CD4-positive, alpha-beta T cell treated with Interleukin-6 for 4 hours (primary cell): ENCODE measurements at regions not wholly inside any gene's neighbourhood (a gene's known extent, or its start where the extent isn't known, plus 50 kb on each side); places are given as distances from the start of the nearest gene placed in this dataset.
"Not testable (repeated sequence)": the region's sequence is repeated elsewhere in the genome, so short reads cannot be mapped to it uniquely, and the experiment has no call there.

Experiments used
- DNase-seq: peaks from one replicate; pipeline ENCODE4 v3.0.0-alpha.2; 2020; ENCODE audit warnings: mixed read lengths

GRCh38 chr5:130939059-130939458 lies 226.0 kb downstream of the HINT1 start:
- no peak for DNase-seq

- no peak for DNase-seq
Measured at GRCh38 chr5:130937046-130937445, 228.0 kb downstream of the HINT1 start.

DNA sequence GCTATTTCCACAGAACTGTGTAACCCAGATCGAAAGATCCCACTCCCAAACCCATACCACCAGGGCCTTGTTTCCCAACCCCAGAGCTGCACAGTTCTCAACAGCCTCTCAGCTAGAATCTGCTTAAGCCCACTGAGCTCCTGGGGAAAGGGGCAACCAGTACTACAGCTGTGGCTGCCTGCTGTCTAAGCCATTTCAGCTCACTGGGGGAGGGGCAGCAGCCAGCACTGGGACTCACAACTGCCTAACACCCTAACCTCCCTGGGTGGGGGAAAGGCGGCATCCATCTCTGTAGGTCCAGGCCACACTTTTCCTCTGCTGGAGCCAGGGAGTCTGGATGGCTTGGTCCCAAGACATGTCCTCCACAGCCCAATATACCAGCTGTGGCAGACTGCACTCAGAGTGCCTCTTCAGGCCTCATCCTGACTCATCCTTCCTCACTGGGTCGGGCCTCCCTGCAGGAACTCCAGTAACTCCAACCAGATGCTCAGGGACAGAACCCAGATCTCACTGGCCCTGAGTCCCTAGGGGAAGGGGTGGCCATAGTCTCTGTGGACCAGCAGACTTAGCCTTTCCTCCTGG lies 241.4 kb downstream of the HINT1 start:
- no peak for DNase-seq

GRCh38 chr5:130912088-130912487 lies 253.0 kb downstream of the HINT1 start:
- DNase-seq: no peak

GRCh38 chr5:130908186-130908585 lies 256.9 kb downstream of the HINT1 start:
- DNase-seq: no peak

GRCh38 chr5:130897537-130898195 lies 267.4 kb downstream of the HINT1 start:
- DNase-seq: not testable (repeated sequence)

GRCh38 chr5:130897181-130897536 lies 267.9 kb downstream of the HINT1 start:
- DNase-seq: not testable (repeated sequence)

DNA sequence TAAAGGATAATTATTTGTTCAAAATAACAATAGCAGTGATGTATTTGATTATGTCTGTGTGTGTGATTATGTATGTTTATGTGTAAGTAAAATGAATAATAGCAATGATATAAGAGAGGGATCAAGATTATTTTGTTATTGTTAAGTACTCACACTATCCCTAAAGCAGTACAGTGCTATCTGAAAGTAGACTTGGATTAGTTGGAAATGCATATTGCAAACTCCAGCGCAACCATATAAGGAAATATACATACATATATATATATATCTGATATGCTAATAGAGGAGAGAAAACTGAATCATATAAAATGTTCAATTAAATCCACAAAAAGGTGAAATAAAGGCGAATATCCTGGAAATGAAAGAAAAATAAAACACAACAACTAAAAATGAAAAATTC lies 268.4 kb downstream of the HINT1 start:
- no peak for DNase-seq

DNA sequence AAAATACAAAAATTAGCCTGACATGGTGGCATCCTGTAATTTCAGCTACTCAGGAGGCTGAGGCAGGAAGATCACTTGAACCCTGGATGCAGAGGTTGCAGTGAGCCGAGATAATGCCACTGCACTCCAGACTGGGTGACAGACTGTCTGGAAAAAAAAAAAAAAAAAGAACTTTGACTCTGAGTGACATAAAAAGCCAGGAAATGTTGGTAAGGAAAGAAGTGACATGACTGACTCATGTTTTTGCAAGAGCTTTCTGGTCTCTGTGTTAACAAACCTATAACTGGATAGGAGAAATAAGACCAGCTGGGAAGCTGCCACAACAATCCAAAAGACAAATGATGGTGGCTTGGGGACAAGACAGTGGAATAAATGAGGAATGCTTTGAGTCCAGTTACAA lies 272.1 kb downstream of the HINT1 start:
- no peak for DNase-seq

DNA sequence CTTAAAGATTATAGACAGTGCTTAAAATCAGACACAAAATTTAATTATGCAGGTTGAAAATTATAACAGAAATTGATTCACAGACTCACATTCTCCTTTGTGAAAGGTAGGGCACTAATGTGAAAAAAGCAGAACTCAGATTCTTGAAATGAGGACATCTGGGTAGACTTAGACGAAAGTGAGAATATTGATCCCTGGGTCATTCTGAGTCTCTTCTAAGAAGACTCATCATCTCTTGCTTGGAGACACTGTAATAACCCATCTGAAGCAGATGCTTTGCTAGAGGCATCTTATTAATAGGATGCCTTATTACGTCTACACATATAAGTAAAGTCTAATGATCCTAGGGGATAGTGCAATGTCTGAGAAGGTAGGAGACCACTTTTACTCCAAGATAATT lies 274.4 kb downstream of the HINT1 start:
- no peak for DNase-seq

GRCh38 chr5:130885691-130886090 lies 279.4 kb downstream of the HINT1 start:
- DNase-seq: no peak

- DNase-seq: no peak
Measured at GRCh38 chr5:130885027-130885426, 280.0 kb downstream of the HINT1 start.

- DNase-seq: no peak
Measured at GRCh38 chr5:130884023-130884422, 281.0 kb downstream of the HINT1 start.

DNA sequence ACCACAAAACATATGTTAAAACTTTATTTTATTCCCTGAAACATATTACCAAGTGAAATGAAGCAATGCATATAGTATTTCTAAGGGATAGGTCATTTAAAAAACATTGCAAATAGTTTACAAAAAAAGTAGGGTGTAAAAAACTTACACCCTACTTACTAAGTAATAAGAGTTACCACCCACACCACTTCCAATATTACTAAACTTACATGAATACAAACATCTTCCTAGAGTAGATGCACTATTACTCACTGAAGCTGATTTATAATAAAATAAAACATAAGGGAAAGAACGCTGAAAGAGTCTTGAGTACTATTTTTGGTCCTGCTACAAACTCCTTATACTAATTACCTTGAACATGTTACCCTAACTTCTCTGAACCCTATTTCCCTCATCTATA lies 289.4 kb downstream of the HINT1 start:
- DNase-seq: no peak

DNA sequence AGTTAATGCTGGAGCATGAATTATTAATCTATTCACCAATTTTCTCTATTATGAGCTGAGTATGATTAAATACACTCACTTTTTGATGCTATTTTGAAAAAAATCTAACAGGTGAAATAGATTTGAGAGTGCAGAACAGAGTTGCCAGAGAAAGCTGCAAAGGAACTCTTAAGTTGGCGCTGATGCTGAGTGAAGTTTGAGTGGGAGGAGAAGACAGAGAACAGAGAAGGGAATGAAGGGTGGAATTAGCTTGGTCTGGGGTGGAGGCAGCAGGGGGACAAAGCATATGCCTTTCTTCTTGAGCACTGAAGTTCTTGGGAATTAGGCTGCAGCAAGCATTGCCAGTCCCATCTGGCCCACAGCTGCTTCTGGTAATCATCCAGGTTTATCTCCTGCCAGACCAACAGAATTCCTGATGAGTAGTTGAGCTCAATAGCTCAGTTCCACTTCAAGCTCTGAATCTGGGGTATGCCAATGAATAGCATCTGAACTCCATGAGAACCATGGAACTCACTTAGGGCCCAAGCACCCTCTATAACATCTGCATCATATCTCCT lies 290.1 kb downstream of the HINT1 start:
- DNase-seq: no peak

DNA sequence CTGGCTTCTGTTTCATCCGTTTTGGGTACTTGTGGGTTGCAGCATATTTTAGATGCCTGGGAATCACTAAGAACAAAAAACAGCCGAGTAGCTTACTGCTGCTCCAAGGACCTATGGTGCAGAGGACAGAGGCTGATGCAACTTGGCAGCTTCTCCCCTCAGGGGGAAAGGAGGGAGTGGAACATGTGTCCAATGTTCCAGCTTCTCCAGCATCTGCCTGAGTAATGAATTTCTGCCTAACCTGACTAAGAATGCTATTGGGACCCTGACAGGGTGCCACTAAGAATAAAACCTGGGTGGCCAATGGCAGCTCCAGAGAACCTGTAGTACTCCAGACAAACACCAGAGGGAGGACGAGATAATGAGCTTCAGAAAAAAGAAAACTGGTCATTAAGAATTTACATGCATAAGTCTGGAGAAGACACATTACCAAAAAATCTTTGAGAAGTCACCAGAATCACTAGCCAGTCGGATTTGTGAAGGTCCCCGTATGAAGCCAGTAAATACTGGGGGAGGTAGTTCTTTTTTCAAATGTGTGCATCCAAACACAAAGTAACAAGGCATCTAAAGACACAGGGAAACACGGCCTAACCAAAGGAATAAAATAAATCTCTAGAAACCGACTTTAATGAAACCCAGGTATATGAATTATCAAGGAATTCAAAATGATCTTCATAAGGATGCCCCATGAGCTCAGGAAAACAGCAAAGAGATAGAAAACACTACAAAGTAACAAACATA lies 293.5 kb downstream of the HINT1 start:
- DNase-seq: peak; percentile 41

DNA sequence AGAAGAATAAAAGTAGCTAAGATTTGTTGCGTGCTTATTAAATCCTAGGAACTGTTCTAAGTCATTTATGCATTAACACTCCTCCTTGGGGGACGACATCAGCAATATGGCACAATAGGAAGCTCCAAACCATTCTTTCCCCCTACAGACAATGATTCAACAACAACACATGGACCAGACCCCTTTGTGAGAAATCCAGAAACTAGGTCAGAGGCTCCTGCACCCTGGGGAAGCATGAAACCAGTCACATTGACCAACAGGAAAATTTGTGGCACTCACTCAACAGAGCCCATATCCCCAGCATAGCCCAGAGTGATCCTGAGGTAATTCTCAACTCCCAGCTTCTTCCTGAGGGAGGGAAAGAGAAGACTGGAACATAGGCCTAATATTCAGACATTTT lies 294.4 kb downstream of the HINT1 start:
- DNase-seq: no peak

- DNase-seq: no peak
Measured at GRCh38 chr5:130868186-130868840, 296.7 kb downstream of the HINT1 start.

DNA sequence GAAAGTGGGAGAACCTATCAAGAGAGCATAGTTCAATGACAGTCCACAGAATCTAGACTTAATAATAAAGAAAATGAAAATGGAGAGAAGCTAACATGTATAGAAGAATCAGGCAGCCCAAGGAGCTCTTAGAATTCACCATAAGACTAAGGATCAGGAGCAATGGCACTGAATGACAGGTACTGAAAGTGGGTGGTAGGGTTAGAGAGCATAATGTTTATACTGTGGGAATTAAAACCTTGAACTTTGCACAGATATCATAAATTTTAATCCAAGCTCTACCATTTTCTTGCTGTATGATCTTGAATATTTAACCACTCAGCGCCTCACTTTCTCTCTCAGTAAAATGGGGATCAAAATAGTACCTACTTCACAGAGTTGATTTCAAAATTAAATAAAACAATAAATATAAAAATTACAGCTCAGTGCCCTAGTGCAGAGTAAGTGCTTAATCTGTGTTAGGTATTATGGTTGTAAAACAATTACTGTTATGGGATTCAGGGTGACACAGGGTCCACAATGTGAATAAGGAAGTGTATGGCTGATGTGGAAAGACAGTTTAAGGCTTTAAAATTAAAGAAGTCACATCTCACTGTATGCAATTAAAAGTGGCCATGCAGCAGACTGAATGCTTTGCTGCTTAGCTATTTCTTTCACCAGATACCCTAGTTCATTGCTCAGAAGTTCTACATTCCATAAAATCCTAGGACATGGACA lies 319.8 kb downstream of the HINT1 start:
- DNase-seq: no peak

DNA sequence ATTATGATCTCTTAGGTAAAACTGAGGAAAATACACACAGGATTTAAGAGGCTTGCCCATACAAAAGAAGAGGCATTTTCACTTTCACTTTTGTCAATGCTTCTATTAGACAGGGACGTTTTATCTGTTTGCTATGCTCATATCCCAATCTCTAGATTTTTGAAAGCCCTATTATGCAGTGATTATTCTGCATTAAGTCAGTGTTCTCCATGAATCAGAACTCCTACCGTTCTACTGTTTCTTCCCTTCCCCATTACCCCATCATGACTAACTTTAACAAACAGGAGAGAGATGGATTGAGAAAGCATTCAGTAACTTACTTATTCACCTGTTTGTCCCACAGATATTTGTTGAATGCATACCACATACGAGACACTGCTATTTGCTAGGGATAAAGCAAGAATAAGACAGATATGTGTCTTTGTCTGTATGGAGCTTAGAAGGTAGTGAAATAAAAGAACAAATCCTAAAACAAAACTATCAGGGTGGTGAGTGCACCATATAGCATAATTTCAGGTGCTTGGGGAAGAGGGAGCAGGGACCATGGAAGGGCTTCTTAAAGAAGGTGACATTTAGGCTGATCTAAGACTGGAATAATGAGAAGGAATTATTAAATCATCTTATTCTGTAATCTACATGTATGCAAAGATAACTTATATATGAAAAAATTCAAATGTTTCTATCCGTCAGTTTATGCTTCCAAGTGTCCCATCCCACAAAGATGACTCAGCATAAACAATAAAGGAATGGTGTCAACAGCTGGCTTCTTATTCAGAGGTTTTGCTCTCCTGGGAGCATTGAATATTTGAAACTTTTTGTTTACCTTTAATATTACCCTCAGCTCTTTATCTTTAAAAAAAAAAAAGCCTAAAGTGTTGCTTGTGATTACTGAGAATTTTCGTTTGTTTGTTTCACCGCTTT lies 328.1 kb downstream of the HINT1 start:
- DNase-seq: no peak

GRCh38 chr5:130817598-130818384 lies 347.3 kb downstream of the HINT1 start:
- not testable (repeated sequence) for DNase-seq
